K562 (cell line): ENCODE measurements at regions not wholly inside any gene's neighbourhood (a gene's known extent, or its start where the extent isn't known, plus 50 kb on each side); places are given as distances from the start of the nearest gene placed in this dataset.

Experiments used
- ATAC-seq: fragments of 200-7000 bp; cut with Tn5 transposase; 3 replicates; pipeline ENCODE4 v1.9.1; 2020; ENCODE audit warnings: moderate library complexity
- BruUV-seq: library from RNA; stranded (reverse); fragments of 400-500 nt; replicated peaks from 2 replicates; lab custom pipeline; 2021; lab: Mats Ljungman, UMichigan
- CTCF ChIA-PET: fragments of 300-600 bp; formaldehyde crosslinking; extraction: SDS; loops from one replicate; lab custom pipeline; 2021; ENCODE audit warnings: low intra/inter-chr PET ratio; lab: Yijun Ruan, JAX
- POLR2A ChIA-PET: fragments of 300-600, 350-650 bp; sonication (Branson Sonifier 250); formaldehyde crosslinking; extraction: SDS; loops from one replicate; lab custom pipeline; 2021; ENCODE audit warnings: antibody characterized with exemption, inconsistent platforms; lab: Yijun Ruan, JAX
- DNase-seq, 4 experiments: peaks; one replicate each; pipeline versions ENCODE4 v3.0.0 to v3.0.0-alpha.2; 2011 to 2018; ENCODE audit warnings: low spot score in 3 of 4, mixed read lengths in 3 of 4; ENCODE audit errors: extremely low read depth in 1 of 4
- FAIRE-seq: peaks from 2 replicates; lab custom pipeline; 2011; peaks lifted over from hg19 to GRCh38; lab: Jason Lieb, UNC
- H2AFZ ChIP-seq: 2 replicates; pipeline ENCODE4 v1.6.0; 2011; ENCODE audit warnings: low read depth, low read length, control low read depth, inconsistent platforms
- H3K27ac ChIP-seq: fragments of 200-600 bp; 3 replicates; pipeline ENCODE4 v1.8.0; 2011; ENCODE audit warnings: low read depth, mild to moderate bottlenecking, control low read depth, inconsistent platforms, low read length, moderate library complexity, mixed read lengths; ENCODE audit errors: extremely low read depth
- H3K27me3 ChIP-seq, 2 experiments: fragments of 300-600 bp in 1 of 2; 2 replicates in 1 of 2; 3 replicates in 1 of 2; pipeline versions ENCODE4 v1.6.0 to v1.8.0; 2011; ENCODE audit warnings: inconsistent platforms in 2 of 2, low read length in 2 of 2, mild to moderate bottlenecking in 1 of 2, mixed read lengths in 1 of 2, moderate library complexity in 1 of 2; ENCODE audit not compliant: control insufficient read depth in 2 of 2, insufficient read depth in 2 of 2
- H3K36me3 ChIP-seq: fragments of 300-600 bp; 3 replicates; pipeline ENCODE4 v1.8.0; 2011; ENCODE audit warnings: mild to moderate bottlenecking, low read length, inconsistent platforms; ENCODE audit not compliant: control insufficient read depth, insufficient read depth
- H3K4me1 ChIP-seq, 2 experiments: fragments of 200-600 bp in 1 of 2; replicated peaks in 1 of 2; 2 replicates in 1 of 2; 3 replicates in 1 of 2; pipeline versions ENCODE4 v1.5.1 to v1.8.0; 2011; ENCODE audit warnings: inconsistent platforms in 2 of 2, low read length in 2 of 2, mild to moderate bottlenecking in 1 of 2, mixed read lengths in 1 of 2, moderate library complexity in 1 of 2; ENCODE audit not compliant: control insufficient read depth in 2 of 2, insufficient read depth in 2 of 2
- H3K4me2 ChIP-seq: 2 replicates; pipeline ENCODE4 v1.6.1; 2011; ENCODE audit warnings: low read length, control low read depth, inconsistent platforms, mixed read lengths; ENCODE audit not compliant: insufficient read depth
- H3K4me3 ChIP-seq: fragments of 200-600 bp; sonication (generic), shearing (Covaris generic); 2 replicates; pipeline ENCODE4 v1.5.1; 2016; ENCODE audit warnings: control low read depth, inconsistent platforms
- H3K79me2 ChIP-seq: fragments of 200-600 bp; 3 replicates; pipeline ENCODE4 v1.8.0; 2011; ENCODE audit warnings: low read length, inconsistent platforms; ENCODE audit not compliant: control insufficient read depth, insufficient read depth
- H3K9ac ChIP-seq, 2 experiments: 2 replicates each; pipeline versions ENCODE4 v1.6.0 to v1.6.1; 2011; ENCODE audit warnings: low read depth in 2 of 2, low read length in 2 of 2, control low read depth in 1 of 2, inconsistent platforms in 1 of 2, mild to moderate bottlenecking in 1 of 2, mixed read lengths in 1 of 2; ENCODE audit not compliant: insufficient read depth in 1 of 2
- H3K9me1 ChIP-seq: one replicate; pipeline ENCODE4 v1.6.0; 2011; ENCODE audit warnings: inconsistent platforms, mild to moderate bottlenecking, low read length, moderate library complexity; ENCODE audit not compliant: control insufficient read depth, insufficient read depth
- H3K9me3 ChIP-seq: replicated peaks from 2 replicates; pipeline ENCODE4 v1.5.1; 2011; ENCODE audit warnings: low read depth, low read length, inconsistent platforms; ENCODE audit not compliant: control insufficient read depth, insufficient read depth
- H4K20me1 ChIP-seq: replicated peaks from 2 replicates; pipeline ENCODE4 v1.6.1; 2011; ENCODE audit warnings: low read length, inconsistent platforms, mixed read lengths; ENCODE audit not compliant: control insufficient read depth, insufficient read depth
- CEBPB ChIP-seq: fragments of 450-650 bp; IDR thresholded peaks from 2 replicates; pipeline ENCODE4 v1.6.1; 2016; ENCODE audit warnings: missing genetic modification characterization, missing compliant biosample characterization
- CEBPG ChIP-seq, 3 experiments: fragments of 200-800 bp in 1 of 3; sonication (Bioruptor generic) in 1 of 3; sonication (generic) in 1 of 3; formaldehyde crosslinking in 1 of 3; IDR thresholded peaks in 2 of 3; conservative IDR thresholded peaks in 1 of 3; 2 replicates each; pipeline versions ENCODE4 v1.6.1 to v1.8.0; 2016 to 2022; ENCODE audit warnings: missing compliant biosample characterization in 2 of 3, missing genetic modification characterization in 2 of 3, mild to moderate bottlenecking in 1 of 3, missing genetic modification reagents in 1 of 3
- HDAC1 ChIP-seq, 2 experiments: fragments of 450-650 bp; IDR thresholded peaks; 2 replicates each; pipeline ENCODE4 v1.6.1; 2016 to 2017; ENCODE audit warnings: inconsistent platforms in 1 of 2, mild to moderate bottlenecking in 1 of 2, moderate library complexity in 1 of 2
- HSF4 ChIP-seq: fragments of 250-450 bp; sonication (Bioruptor Pico); IDR thresholded peaks from 2 replicates; pipeline ENCODE4 v2.1.2; 2022; ENCODE audit warnings: mild to moderate bottlenecking, moderate library complexity, borderline replicate concordance
- ILK ChIP-seq: fragments of 450-650 bp; IDR thresholded peaks from 2 replicates; pipeline ENCODE4 v1.6.1; 2016; ENCODE audit warnings: missing genetic modification characterization, low read depth, mild to moderate bottlenecking, missing compliant biosample characterization, moderate library complexity, borderline replicate concordance
- L3MBTL2 ChIP-seq: fragments of 450-650 bp; IDR thresholded peaks from 2 replicates; pipeline ENCODE4 v1.6.1; 2016; ENCODE audit warnings: mild to moderate bottlenecking, moderate library complexity
- U2AF1 ChIP-seq: fragments of 200-400 bp; formaldehyde crosslinking; optimal IDR thresholded peaks from 2 replicates; pipeline ENCODE3; 2017; ENCODE audit warnings: mild to moderate bottlenecking, low read depth, low read length, moderate library complexity
- ZNF551 ChIP-seq: fragments of 250-450 bp; sonication (Bioruptor Pico); IDR thresholded peaks from 2 replicates; pipeline ENCODE4 v1.5.0; 2021; ENCODE audit warnings: mild to moderate bottlenecking, moderate library complexity
- WGBS: fragments of 100-300 bp; shearing (Covaris generic); methylation state at CpG from one replicate; pipeline ENCODE4 v1.1.6; 2016; ENCODE audit warnings: low coverage, mixed read lengths; ENCODE audit not compliant: insufficient coverage; ENCODE audit errors: missing lambda C conversion rate; 5-methylcytosine and 5-hydroxymethylcytosine counted together
- in situ Hi-C: fragments of 300-500 bp; cut with MboI; formaldehyde crosslinking; loops from 4 replicates; pipeline ENCODE4 v1.15.0; 2018; ENCODE audit warnings: inconsistent platforms, mixed read lengths
- intact Hi-C: fragments of 100-400 bp; cut with micrococcal nuclease; formaldehyde crosslinking; loops from 2 replicates; pipeline ENCODE4 v1.14.2; 2022

GRCh38 chr1:65605621-65606020, 185.2 kb downstream of the LEPR start:
- H3K27ac ChIP-seq, result no peak overlapping the region
- H2AFZ ChIP-seq, result no peak overlapping the region
- no TSS peak for BruUV-seq
- H3K9me3 ChIP-seq, result no peaks in the 10 kb centered on the region
- H3K4me2 ChIP-seq, result no peak overlapping the region
- H3K9ac ChIP-seq, result no peak overlapping the region
- H3K27me3 ChIP-seq, result no peaks in the 10 kb centered on the region
- H3K36me3 ChIP-seq, result peaks cover 78% of the 10 kb centered on the region
- POLR2A ChIA-PET, result no interaction called here
- in situ Hi-C loops (no loop called here), intact Hi-C loops (no loop called here)
- no peaks in the 10 kb centered on the region for H3K4me1 ChIP-seq
- H3K4me3 ChIP-seq, result no peak overlapping the region
- WGBS, result 89% methylated on average over 1 of the region's 1 CpG
- peak; percentile 74 for TF ChIP-seq CEBPB
- TF ChIP-seq L3MBTL2, result no peak
- no peak for TF ChIP-seq ZNF551 (CRISPR knock-in tag)
- no peak for TF ChIP-seq CEBPG (CRISPR knock-in tag; IDR thresholded peaks at IDR 0.05)
- TF ChIP-seq CEBPG (tag; conservative IDR thresholded peaks at IDR 0.05 in 1 of 2, IDR thresholded peaks at IDR 0.05 in 1 of 2), result peak; percentile 29 to 70; a peak in 3 of 4 replicates
- CTCF ChIA-PET, result no interaction called here
- FAIRE-seq (no peak), ATAC-seq (no peak), DNase-seq (no peak)
- H3K9me1 ChIP-seq, result no peaks in the 10 kb centered on the region
- H4K20me1 ChIP-seq, result no peaks in the 10 kb centered on the region
- H3K79me2 ChIP-seq, result no peaks in the 10 kb centered on the region; the same call in 2 of the 3 replicates

DNA sequence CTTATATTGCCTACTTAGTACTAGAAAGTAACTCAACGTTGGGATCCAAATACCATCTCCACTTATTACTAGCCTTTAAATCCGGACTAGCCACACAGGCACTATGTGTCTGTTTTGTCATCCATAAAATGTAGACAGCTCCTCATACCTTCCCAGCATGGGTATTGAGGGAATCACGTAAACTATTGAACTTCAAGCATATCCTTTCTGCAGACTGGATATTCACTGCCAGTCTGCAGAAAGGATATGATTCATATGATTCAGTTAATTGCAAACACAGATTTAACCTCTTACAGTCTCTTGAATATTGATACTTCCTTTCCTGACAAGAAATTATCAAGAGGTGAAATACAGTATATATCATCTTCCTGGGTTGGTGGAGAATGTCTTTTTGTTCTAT, 186.0 kb downstream of the LEPR start:
- CTCF ChIA-PET, result no interaction called here
- FAIRE-seq, result no peak
- no peak for ATAC-seq
- H3K27ac ChIP-seq, result no peak overlapping the region
- no TSS peak for BruUV-seq
- intact Hi-C loops (no loop called here), in situ Hi-C loops (no loop called here)
- no peak overlapping the region for H2AFZ ChIP-seq
- H3K9me3 ChIP-seq, result no peaks in the 10 kb centered on the region
- H3K27me3 ChIP-seq, result no peaks in the 10 kb centered on the region
- peaks cover 78% of the 10 kb centered on the region for H3K36me3 ChIP-seq
- H3K4me3 ChIP-seq, result no peak overlapping the region
- H3K4me1 ChIP-seq, result no peaks in the 10 kb centered on the region
- no peak overlapping the region for H3K4me2 ChIP-seq
- no peaks in the 10 kb centered on the region for H4K20me1 ChIP-seq
- POLR2A ChIA-PET, result no interaction called here
- H3K79me2 ChIP-seq, result no peaks in the 10 kb centered on the region
- H3K9me1 ChIP-seq, result no peaks in the 10 kb centered on the region
- DNase-seq, result no peak
- no peak overlapping the region for H3K9ac ChIP-seq
- WGBS, result 88% methylated on average over 3 of the region's 3 CpGs
- TF ChIP-seq HDAC1 (IDR thresholded peaks at IDR 0.05) (no peak), ILK (tag) (no peak), HSF4 (no peak), U2AF1 (no peak)
